GM12878 (cell line): ENCODE measurements at regions not wholly inside any gene's neighbourhood (a gene's known extent, or its start where the extent isn't known, plus 50 kb on each side); places are given as distances from the start of the nearest gene placed in this dataset.

Experiments used
- ATAC-seq: fragments of 200-7000 bp; cut with Tn5 transposase; 3 replicates; pipeline ENCODE4 v1.9.1; 2020; ENCODE audit warnings: mild to moderate bottlenecking, moderate library complexity
- BruUV-seq: library from RNA; stranded (reverse); fragments of 400-500 nt; replicated peaks from 2 replicates; lab custom pipeline; 2021; lab: Mats Ljungman, UMichigan
- CTCF ChIA-PET: fragments of 300-600 bp; sonication (Branson Sonifier 250); formaldehyde crosslinking; extraction: SDS; loops from one replicate; lab custom pipeline; 2021; ENCODE audit warnings: inconsistent platforms; lab: Yijun Ruan, JAX
- POLR2A ChIA-PET: fragments of 350-600 bp; formaldehyde crosslinking; extraction: SDS; loops from one replicate; lab custom pipeline; 2021; ENCODE audit warnings: inconsistent platforms; lab: Charles Lee
- RAD21 ChIA-PET: fragments of 300-600 bp; sonication (Branson Sonifier 250); formaldehyde crosslinking; loops from one replicate; lab custom pipeline; 2023; ENCODE audit warnings: antibody characterized with exemption; ENCODE audit not compliant: unreplicated experiment; lab: Charles Lee
- SMC1A ChIA-PET: fragments of 300-600 bp; sonication (Branson Sonifier 250); formaldehyde crosslinking; loops from one replicate; lab custom pipeline; 2023; ENCODE audit not compliant: unreplicated experiment, uncharacterized antibody; lab: Charles Lee
- DNase-seq: peaks from one replicate; pipeline ENCODE4 v3.0.0-alpha.2; 2011; ENCODE audit warnings: low read depth, low spot score
- FAIRE-seq: peaks from 3 replicates; lab custom pipeline; 2011; peaks lifted over from hg19 to GRCh38; lab: Jason Lieb, UNC
- H2AFZ ChIP-seq: 2 replicates; pipeline ENCODE4 v1.6.0; 2011; ENCODE audit warnings: low read depth, low read length, control low read depth; ENCODE audit not compliant: control insufficient read depth
- H3K27ac ChIP-seq: 2 replicates; pipeline ENCODE4 v1.5.1; 2011; ENCODE audit warnings: control low read depth; ENCODE audit not compliant: control insufficient read depth, insufficient read depth
- H3K27me3 ChIP-seq, 2 experiments: replicated peaks in 1 of 2; 2 replicates each; pipeline versions ENCODE4 v1.6.0 to v1.6.1; 2011; ENCODE audit warnings: low read length in 1 of 2; ENCODE audit not compliant: control insufficient read depth in 2 of 2, insufficient read depth in 2 of 2
- H3K36me3 ChIP-seq, 2 experiments: 2 replicates each; pipeline ENCODE4 v1.5.1; 2011; ENCODE audit warnings: low read length in 1 of 2; ENCODE audit not compliant: control insufficient read depth in 2 of 2, insufficient read depth in 2 of 2
- H3K4me1 ChIP-seq: 2 replicates; pipeline ENCODE4 v1.6.1; 2011; ENCODE audit warnings: mild to moderate bottlenecking, low read length, moderate library complexity, mixed read lengths; ENCODE audit not compliant: control insufficient read depth, insufficient read depth
- H3K4me2 ChIP-seq: 2 replicates; pipeline ENCODE4 v1.6.0; 2011; ENCODE audit warnings: control low read depth; ENCODE audit not compliant: control insufficient read depth, insufficient read depth
- H3K4me3 ChIP-seq: fragments of 200-600 bp; sonication (generic); 2 replicates; pipeline ENCODE4 v1.5.1; 2016
- H3K79me2 ChIP-seq: 2 replicates; pipeline ENCODE4 v1.6.0; 2011; ENCODE audit warnings: low read length; ENCODE audit not compliant: control insufficient read depth, insufficient read depth
- H3K9ac ChIP-seq: 2 replicates; pipeline ENCODE4 v1.8.0; 2011; ENCODE audit warnings: low read length, control low read depth, mixed read lengths; ENCODE audit not compliant: control insufficient read depth, insufficient read depth
- H3K9me3 ChIP-seq: replicated peaks from 3 replicates; pipeline ENCODE4 v1.5.1; 2011; ENCODE audit warnings: mild to moderate bottlenecking, low read length; ENCODE audit not compliant: control insufficient read depth, insufficient read depth
- H4K20me1 ChIP-seq: 2 replicates; pipeline ENCODE4 v1.6.0; 2011; ENCODE audit not compliant: control insufficient read depth, insufficient read depth
- CBFB ChIP-seq: IDR thresholded peaks from 2 replicates; pipeline ENCODE4 v1.6.1; 2016; ENCODE audit warnings: antibody characterized with exemption, low read depth
- CHD4 ChIP-seq: fragments of 200-600 bp; sonication (generic); IDR thresholded peaks from 2 replicates; pipeline ENCODE4 v1.6.1; 2016; ENCODE audit warnings: mild to moderate bottlenecking
- ETV6 ChIP-seq, 2 experiments: fragments of 450-650 bp in 1 of 2; IDR thresholded peaks in 1 of 2; conservative IDR thresholded peaks in 1 of 2; 2 replicates each; pipeline ENCODE4 v1.6.1; 2014; ENCODE audit warnings: antibody characterized with exemption in 1 of 2, borderline replicate concordance in 1 of 2, low read depth in 1 of 2, mild to moderate bottlenecking in 1 of 2, moderate library complexity in 1 of 2
- HDAC2 ChIP-seq: fragments of 200-600 bp; sonication (generic); IDR thresholded peaks from 2 replicates; pipeline ENCODE4 v1.6.1; 2017
- HDGF ChIP-seq: fragments of 450-650 bp; IDR thresholded peaks from 2 replicates; pipeline ENCODE4 v1.6.1; 2016; ENCODE audit warnings: antibody characterized with exemption
- IKZF1 ChIP-seq: fragments of 450-650 bp; conservative IDR thresholded peaks from 2 replicates; pipeline ENCODE4 v1.6.1; 2017; ENCODE audit warnings: antibody characterized with exemption, mild to moderate bottlenecking
- JUND ChIP-seq: IDR thresholded peaks from 2 replicates; pipeline ENCODE4 v1.6.1; 2012; ENCODE audit warnings: low read depth, mild to moderate bottlenecking, low read length, improper control_type of control experiment, moderate library complexity
- PAX8 ChIP-seq: fragments of 450-650 bp; IDR thresholded peaks from 2 replicates; pipeline ENCODE4 v1.6.1; 2017; ENCODE audit warnings: mild to moderate bottlenecking, moderate library complexity
- RB1 ChIP-seq: fragments of 450-650 bp; formaldehyde crosslinking; IDR thresholded peaks from 2 replicates; pipeline ENCODE4 v1.6.1; 2017; ENCODE audit warnings: mild to moderate bottlenecking, borderline replicate concordance
- SMAD1 ChIP-seq: fragments of 450-650 bp; IDR thresholded peaks from 2 replicates; pipeline ENCODE4 v1.6.1; 2018; ENCODE audit warnings: mild to moderate bottlenecking, low read depth; ENCODE audit not compliant: partially characterized antibody
- SMAD5 ChIP-seq: IDR thresholded peaks from 2 replicates; pipeline ENCODE4 v1.6.1; 2016; ENCODE audit warnings: antibody characterized with exemption, low read depth
- SMC3 ChIP-seq: IDR thresholded peaks from 2 replicates; pipeline ENCODE4 v1.6.1; 2011; ENCODE audit warnings: low read length, improper control_type of control experiment, borderline replicate concordance
- SUZ12 ChIP-seq: fragments of 200-600 bp; sonication (generic); IDR thresholded peaks from one replicate; pipeline ENCODE4 v1.6.1; 2018; ENCODE audit warnings: antibody characterized with exemption, mild to moderate bottlenecking; ENCODE audit not compliant: unreplicated experiment
- TCF12 ChIP-seq: IDR thresholded peaks from 2 replicates; pipeline ENCODE4 v1.6.1; 2011; ENCODE audit warnings: low read depth, mild to moderate bottlenecking, low read length
- WRNIP1 ChIP-seq: IDR thresholded peaks from 2 replicates; pipeline ENCODE4 v1.6.1; 2011; ENCODE audit warnings: low read depth, low read length, improper control_type of control experiment, borderline replicate concordance
- YBX1 ChIP-seq: fragments of 450-650 bp; IDR thresholded peaks from 2 replicates; pipeline ENCODE4 v1.6.1; 2016; ENCODE audit warnings: antibody characterized with exemption
- ZBTB33 ChIP-seq: fragments of 450-650 bp; IDR thresholded peaks from 2 replicates; pipeline ENCODE4 v1.6.1; 2017; ENCODE audit warnings: mild to moderate bottlenecking
- ZNF207 ChIP-seq: fragments of 450-650 bp; IDR thresholded peaks from 2 replicates; pipeline ENCODE4 v1.6.1; 2014; ENCODE audit warnings: antibody characterized with exemption, mild to moderate bottlenecking, borderline replicate concordance
- WGBS: methylation state at CpG from one replicate; pipeline ENCODE4 v1.1.6; 2016; ENCODE audit warnings: low lambda C conversion rate; ENCODE audit not compliant: insufficient replicate concordance, insufficient coverage; ENCODE audit errors: missing lambda C conversion rate; 5-methylcytosine and 5-hydroxymethylcytosine counted together
- in situ Hi-C: fragments of 300-500 bp; cut with MboI; formaldehyde crosslinking; loops from 9 replicates; pipeline ENCODE4 v1.14.3; 2018; ENCODE audit warnings: mixed read lengths
- intact Hi-C: fragments of 100-400 bp; cut with micrococcal nuclease; formaldehyde crosslinking; loops from one replicate; pipeline ENCODE4 v1.14.2; 2022; ENCODE audit not compliant: unreplicated experiment
- TF ChIP-seq, protein P1 (sequence below): fragments of 450-650 bp; formaldehyde crosslinking; IDR thresholded peaks from 2 replicates; pipeline ENCODE4 v1.4.0; 2022; ENCODE audit warnings: mild to moderate bottlenecking, moderate library complexity
- TF ChIP-seq, protein P2 (sequence below), 3 experiments: IDR thresholded peaks in 2 of 3; conservative IDR thresholded peaks in 1 of 3; 2 replicates each; pipeline ENCODE4 v1.5.1; 2011; ENCODE audit warnings: low read depth in 3 of 3, low read length in 3 of 3, mild to moderate bottlenecking in 3 of 3, control low read depth in 2 of 3, moderate library complexity in 2 of 3, inconsistent platforms in 1 of 3, mixed read lengths in 1 of 3; ENCODE audit not compliant: control insufficient read depth in 2 of 3, insufficient read depth in 1 of 3; ENCODE audit errors: extremely low read depth in 1 of 3

- Histone ChIP-seq H3K4me2 (no peak overlapping the region), H3K36me3 (no peaks in the 10 kb centered on the region), H3K27ac (no peak overlapping the region), H3K9me3 (no peaks in the 10 kb centered on the region), H3K4me3 (no peak overlapping the region), H3K4me1 (peaks cover 20% of the 10 kb centered on the region), H3K9ac (no peak overlapping the region), H2AFZ (no peak overlapping the region), H4K20me1 (no peaks in the 10 kb centered on the region), H3K27me3 (no peaks in the 10 kb centered on the region; a peak in 1 of 4 replicates), H3K79me2 (no peaks in the 10 kb centered on the region)
- SMC1A ChIA-PET, result interaction anchor here (1.7 kb wide), 1 partner anchor 13 kb away, joined by 7 read pairs; no protein-coding TSS in a partner anchor
- ATAC-seq, result no peak
- CTCF ChIA-PET, result interaction anchor here (1.2 kb wide), 2 partner anchors 13 to 26 kb away, joined by 4 to 6 read pairs; no protein-coding TSS in a partner anchor
- in situ Hi-C loops, result no loop called here
- FAIRE-seq, result no peak
- WGBS, result 81% methylated on average over 4 of the region's 4 CpGs
- TF ChIP-seq HDGF, result no peak
- TF ChIP-seq SUZ12, result no peak
- no peak for TF ChIP-seq CBFB
- TF ChIP-seq SMC3, result no peak
- TF ChIP-seq JUND, result no peak
- no peak for TF ChIP-seq SMAD1
- TF ChIP-seq ETV6 (conservative IDR thresholded peaks at IDR 0.05 in 1 of 2, IDR thresholded peaks at IDR 0.05 in 1 of 2; ENCODE audit: borderline replicate concordance in 1 of 2, low read depth in 1 of 2), result no peak
- no peak for TF ChIP-seq CHD4
- no peak for TF ChIP-seq ZNF207
- no peak for TF ChIP-seq WRNIP1
- TF ChIP-seq YBX1, result no peak
- no peak for TF ChIP-seq ZBTB33
- no peak for TF ChIP-seq HDAC2
- TF ChIP-seq PAX8, result no peak
- no peak for TF ChIP-seq RB1
- no peak for TF ChIP-seq TCF12
- TF ChIP-seq IKZF1, result no peak
- TF ChIP-seq, protein P1, sequence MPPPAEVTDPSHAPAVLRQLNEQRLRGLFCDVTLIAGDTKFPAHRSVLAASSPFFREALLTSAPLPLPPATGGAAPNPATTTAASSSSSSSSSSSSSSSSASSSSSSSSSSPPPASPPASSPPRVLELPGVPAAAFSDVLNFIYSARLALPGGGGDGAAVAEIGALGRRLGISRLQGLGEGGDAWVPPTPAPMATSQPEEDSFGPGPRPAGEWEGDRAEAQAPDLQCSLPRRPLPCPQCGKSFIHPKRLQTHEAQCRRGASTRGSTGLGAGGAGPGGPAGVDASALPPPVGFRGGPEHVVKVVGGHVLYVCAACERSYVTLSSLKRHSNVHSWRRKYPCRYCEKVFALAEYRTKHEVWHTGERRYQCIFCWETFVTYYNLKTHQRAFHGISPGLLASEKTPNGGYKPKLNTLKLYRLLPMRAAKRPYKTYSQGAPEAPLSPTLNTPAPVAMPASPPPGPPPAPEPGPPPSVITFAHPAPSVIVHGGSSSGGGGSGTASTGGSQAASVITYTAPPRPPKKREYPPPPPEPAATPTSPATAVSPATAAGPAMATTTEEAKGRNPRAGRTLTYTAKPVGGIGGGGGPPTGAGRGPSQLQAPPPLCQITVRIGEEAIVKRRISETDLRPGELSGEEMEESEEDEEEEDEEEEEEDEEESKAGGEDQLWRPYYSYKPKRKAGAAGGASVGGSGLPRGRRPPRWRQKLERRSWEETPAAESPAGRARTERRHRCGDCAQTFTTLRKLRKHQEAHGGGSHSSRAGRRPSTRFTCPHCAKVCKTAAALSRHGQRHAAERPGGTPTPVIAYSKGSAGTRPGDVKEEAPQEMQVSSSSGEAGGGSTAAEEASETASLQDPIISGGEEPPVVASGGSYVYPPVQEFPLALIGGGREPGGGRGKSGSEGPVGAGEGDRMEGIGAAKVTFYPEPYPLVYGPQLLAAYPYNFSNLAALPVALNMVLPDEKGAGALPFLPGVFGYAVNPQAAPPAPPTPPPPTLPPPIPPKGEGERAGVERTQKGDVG (CRISPR knock-in tag), result no peak
- TF ChIP-seq, protein P2, sequence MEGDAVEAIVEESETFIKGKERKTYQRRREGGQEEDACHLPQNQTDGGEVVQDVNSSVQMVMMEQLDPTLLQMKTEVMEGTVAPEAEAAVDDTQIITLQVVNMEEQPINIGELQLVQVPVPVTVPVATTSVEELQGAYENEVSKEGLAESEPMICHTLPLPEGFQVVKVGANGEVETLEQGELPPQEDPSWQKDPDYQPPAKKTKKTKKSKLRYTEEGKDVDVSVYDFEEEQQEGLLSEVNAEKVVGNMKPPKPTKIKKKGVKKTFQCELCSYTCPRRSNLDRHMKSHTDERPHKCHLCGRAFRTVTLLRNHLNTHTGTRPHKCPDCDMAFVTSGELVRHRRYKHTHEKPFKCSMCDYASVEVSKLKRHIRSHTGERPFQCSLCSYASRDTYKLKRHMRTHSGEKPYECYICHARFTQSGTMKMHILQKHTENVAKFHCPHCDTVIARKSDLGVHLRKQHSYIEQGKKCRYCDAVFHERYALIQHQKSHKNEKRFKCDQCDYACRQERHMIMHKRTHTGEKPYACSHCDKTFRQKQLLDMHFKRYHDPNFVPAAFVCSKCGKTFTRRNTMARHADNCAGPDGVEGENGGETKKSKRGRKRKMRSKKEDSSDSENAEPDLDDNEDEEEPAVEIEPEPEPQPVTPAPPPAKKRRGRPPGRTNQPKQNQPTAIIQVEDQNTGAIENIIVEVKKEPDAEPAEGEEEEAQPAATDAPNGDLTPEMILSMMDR (IDR thresholded peaks at IDR 0.05 in 2 of 3, conservative IDR thresholded peaks at IDR 0.05 in 1 of 3; ENCODE audit: control insufficient read depth in 2 of 3, extremely low read depth in 1 of 3, insufficient read depth in 1 of 3, low read depth in 3 of 3, low read length in 3 of 3), result no peak
- no peak for TF ChIP-seq SMAD5
- DNase-seq, result no peak
- RAD21 ChIA-PET, result no interaction called here
- intact Hi-C loops, result no loop called here
- BruUV-seq, result no TSS peak
- POLR2A ChIA-PET, result interaction anchor here (0.8 kb wide), 1 partner anchor 126 kb away, joined by 3 read pairs; no protein-coding TSS in a partner anchor
Observed at GRCh38 chr6:41437604-41438003, 102.2 kb downstream of the NCR2 start.
